ENCODE measurements at regions not wholly inside any gene's neighbourhood (a gene's known extent, or its start where the extent isn't known, plus 50 kb on each side); places are given as distances from the start of the nearest gene placed in this dataset.

DNA sequence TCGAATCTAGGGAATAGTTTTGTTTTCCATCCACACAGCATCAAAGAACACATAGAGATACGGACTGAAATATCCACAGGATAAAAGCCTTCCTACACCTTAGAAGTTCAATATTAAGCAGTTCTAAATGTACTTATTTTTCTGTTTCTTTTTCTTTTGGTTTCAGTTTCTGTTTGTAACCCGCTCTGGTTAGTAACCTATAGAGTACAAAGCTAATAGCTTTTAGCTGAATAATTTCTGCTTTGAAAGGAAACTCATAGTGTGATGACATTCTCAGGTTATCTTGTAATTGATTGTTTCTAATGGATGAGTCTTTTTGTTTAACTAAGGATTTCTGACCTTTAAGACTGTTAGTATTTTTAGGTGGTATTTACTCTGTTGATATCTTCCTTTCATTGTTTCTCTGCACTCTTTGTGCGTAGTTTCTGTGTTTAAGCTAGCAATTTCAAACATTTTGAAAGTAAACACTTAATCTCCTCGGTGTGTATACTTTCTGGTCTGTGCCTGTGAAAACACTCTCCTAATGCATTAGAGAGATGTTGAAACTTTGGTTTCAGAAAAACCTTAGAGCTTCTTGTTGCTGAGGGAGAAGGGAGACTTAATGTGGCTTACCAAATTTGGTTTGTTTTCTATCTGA lies 385.5 kb downstream of the HDGFL1 start:
- no peak for DNase-seq

DNA sequence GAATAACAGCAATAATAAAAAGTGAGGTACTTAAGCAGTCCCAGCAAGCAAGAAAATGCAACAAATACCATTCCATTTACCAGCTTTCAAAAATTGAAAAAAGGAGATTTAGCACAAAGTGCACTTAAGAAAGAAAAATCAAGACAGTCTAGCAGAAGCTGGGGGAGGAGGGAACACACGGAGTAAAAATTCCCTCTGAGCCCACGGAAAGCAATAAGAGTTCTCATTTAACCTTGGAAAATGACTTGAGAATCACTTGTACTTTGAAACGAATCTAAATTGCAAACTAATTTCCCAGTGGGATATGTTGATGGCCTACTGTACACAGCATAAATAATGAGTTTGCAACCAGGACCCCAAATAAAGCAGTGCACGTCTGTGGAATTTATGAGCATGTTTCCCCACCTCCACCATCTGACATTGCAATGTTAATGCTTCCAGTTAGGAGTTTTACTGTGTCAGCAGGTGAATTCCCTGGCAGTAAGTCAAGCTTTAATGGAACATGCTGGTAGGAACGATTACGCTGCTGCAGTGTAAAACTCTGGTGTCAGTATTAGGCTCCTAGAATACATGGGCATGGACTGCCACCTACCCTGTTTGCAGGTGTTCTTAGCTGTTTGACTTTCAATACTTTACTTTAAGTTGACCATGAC lies 386.8 kb downstream of the HDGFL1 start:
- DNase-seq, result peak; percentile 19

DNA sequence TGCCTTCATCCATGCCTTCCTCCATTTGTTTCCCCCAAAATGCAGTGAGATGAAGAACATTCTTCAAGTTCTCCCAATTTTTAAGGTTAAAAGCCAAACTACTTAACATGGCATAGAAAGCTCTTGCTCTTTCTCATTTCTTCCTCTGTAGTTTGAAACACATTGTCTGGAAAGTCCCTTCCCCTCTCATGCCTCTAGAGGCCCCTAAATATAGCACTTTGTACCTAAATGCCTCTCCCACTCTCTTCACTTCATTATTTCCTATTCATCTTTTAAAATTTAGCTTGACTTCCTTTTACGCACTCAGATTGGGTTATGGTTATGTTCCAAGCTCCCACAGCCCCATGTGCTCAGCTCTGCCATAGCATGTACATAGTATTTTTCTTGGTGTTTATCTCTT lies 389.3 kb downstream of the HDGFL1 start:
- no peak for DNase-seq

DNA sequence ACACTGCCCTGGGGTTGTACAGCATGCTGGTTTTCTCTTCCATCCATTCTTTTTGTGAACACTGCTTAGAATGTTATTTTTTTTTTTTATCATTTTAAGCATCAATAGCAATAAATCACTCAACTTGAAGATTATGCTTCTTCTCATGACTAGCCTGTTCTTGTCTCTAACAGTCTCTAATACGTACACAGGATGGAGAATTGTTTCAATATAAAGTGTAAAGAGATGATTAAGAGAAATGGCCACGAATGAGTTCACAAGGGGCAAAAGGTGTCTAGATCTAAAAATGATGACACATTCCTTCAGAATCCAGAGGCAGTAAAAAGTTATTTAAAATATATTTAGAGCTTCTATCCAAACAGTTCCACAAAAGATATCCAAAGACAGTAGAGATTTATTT lies 390.2 kb downstream of the HDGFL1 start:
- DNase-seq, result no peak

DNA sequence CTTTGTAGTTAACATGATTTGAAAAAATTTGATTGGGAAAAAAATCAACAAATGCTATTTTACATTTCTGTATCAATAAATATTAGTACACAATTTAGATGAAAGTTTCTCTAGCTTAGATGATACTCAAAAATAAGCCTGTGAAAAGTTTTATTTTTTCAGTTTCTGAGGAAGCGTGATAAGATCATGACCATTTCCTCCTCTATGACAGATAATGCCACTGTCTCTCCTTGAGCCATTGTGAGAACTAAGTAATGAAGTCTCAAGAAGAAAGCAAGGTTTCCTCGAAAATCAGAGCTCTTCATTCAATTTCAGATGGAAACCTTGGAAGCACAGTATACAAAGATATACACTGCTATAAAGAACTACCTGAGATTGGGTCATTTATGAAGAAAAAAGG lies 395.0 kb downstream of the HDGFL1 start:
- DNase-seq, result no peak

DNA sequence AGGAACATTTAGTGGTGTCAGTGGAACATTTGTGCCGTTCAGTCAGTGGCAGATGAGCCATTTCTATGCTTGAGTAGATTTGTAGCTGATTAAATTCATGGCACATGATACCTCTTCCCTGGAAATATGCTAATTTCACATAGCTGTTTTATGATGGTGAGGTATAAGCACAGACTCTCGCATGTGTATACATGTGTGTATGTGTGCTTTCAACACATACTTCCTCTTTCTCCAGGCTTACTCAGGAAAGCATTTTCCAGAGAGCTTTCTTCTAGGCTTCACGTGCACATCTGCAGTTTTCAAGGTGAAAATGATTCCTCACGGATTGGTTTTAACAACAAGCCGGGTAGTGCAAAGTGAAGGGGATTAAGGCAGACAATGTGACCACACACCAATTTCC lies 396.5 kb downstream of the HDGFL1 start:
- no peak for DNase-seq

DNA sequence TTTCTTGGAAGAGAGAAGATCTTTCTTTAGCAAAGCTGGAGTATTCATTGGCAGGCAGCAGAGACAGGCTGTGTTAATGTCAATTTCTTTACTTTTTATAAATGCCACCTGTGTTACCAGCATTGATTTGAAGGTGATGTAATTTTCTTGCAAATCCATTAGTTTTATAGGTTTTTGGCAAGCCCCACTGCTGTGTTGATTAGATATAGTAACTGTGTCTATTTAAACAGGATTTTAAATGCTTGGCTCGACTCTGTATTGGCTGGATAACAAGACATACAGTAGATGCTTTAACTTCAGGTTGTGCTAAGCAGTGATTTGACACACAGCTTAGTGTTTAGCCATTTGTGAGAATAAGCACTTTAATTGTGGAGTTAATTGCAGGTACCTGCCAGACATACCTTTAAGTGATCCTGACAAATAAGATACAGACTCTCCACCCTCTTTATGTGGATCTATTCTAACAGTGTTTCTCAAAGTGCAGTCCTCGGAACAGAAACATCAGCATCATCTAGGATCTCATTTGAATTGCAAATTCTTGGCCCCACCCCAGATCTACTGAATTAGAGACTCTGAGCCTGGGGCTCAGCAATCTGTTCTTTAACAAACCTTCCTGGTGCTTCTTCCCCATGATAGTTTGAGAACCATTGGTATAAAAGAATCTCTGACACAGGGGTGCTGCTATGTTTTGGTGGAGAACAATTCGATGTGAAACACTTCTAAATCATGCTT lies 397.5 kb downstream of the HDGFL1 start:
- no peak for DNase-seq

DNA sequence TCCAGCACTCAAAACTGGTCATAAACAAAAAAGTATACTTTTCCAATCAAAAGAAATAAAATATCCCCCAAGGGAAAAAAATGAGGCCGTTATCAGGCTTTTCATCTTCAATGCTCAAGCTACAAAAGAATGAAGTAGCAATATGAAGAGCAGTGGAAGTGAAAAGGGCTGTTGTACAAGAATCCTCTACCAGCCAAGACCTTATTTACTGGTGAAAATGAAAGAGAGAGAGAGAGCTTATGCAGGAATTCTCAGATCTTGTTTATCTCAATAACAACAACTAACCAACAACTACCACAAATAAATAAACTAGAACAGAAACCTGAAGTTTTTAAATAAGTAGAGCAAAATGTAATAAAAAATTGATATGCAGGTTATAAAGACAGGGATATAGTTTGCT lies 400.6 kb downstream of the HDGFL1 start:
- no peak for DNase-seq

DNA sequence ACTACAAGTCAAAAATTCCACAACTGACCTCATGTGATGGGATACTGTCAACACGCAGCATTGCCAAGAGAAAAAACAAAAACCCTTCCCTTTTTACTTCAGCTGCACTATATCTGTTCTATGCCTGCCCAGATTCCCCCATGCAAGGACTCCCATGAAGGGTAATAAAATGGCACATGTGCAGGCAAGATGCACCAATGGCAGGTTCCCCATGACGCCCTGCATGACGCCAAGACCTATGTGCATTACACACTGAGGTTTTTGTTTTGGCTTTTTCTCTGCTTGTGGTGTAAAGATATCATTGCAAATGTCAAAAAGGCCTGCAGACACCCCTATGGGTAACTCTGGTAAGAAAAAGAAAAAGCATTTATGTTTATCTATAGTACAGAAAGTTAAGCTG lies 403.4 kb downstream of the HDGFL1 start:
- no peak for DNase-seq

DNA sequence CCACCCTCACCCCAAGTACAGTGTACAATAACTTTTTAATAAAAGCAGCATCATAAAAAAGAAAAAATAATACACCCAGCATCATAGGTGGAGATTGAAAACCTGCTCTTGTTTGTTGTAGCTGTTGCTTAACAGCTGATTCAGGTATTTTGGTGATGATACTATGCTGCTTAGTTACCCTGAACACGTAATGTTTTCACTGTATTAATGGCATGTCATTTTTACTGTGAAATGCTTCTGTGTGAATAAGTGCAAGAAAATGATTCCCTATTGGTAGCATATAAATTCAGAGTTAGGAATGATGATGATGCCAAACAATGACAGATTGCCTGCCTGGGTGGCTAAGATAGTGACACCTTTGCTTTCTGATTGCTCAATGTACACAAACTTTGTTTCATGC lies 405.7 kb downstream of the HDGFL1 start:
- no peak for DNase-seq

DNA sequence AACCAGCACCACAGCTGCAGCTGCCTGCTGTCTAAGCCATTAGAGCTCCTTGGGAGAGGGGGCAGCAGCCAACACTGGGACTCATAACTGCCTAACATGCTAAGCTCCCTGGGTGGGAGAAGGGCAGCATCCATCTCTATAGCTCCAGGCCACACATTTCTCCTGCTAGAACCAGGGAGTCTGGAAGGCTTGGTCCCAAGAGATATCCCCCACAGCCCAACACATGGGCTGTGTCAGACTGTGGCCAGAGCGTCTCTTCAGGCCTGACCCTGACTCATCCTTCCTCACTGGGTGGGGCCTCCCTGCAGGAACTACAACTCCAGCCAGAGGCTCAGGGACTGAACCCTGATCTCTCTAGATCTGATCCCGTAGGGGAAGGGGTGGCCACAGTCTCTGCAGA lies 411.1 kb downstream of the HDGFL1 start:
- no peak for DNase-seq

DNA sequence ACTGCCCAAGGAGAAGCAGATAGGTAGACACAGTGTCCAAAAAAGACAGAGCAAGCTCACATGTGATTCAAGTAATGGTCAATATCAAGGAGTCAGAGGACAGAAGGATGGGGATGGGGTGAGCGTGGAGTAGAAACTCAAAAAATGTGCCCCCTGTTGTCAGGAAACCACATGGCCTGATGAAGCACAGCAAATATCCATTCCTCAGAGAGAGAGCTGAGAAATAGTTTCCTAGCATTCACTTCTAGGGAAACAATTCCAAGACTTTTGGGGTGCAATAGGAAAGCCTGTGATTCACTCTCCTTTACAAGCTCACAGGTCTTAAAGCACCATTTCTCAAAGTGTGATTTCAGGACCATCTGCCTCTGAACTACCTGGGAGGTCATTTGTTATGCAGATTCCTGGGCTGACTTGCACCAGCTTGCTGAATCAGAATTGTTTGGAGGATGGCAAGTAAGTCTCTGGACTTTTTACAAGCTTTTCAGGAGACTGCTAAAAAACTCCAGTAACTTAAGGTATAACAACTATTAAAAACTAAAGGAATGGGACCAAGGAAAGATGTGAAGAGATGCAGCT lies 432.8 kb downstream of the HDGFL1 start:
- no peak for DNase-seq

DNA sequence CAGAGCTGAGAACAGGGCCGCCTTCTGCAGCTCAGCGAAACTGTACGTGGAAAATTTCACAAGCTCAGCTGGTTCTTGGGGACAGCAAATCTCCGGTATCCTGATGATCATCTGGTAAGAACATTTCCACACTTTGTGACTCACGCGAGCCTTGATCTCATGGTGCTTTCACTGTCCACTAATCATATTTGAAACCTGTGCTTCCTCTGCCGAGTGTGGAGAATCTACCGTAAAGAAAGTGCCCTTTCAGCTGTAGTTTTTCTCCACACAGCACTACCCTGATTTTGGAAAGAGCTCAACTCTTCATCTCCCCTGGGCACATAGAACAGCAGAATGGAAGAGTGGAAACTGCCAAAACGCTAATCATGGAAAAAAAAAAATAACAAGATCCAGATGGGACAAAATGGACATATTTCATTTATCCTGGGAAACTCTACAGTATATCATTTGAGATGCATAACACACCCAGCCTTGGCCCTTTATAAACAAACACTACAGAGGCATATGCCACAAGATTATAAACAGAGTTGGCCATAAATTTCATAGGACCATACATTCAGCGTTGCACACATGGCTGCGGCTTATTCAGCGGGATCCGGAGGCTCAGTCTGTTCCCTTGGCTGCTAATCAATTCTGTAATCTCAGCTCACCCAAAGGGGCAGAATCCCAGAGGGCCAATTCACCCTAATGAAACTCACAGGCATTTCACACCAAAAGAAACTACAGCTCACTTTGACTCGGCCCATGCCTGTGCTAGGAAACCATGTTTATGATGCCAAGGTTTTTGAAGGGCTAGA lies 434.5 kb downstream of the HDGFL1 start:
- DNase-seq, result no peak

DNA sequence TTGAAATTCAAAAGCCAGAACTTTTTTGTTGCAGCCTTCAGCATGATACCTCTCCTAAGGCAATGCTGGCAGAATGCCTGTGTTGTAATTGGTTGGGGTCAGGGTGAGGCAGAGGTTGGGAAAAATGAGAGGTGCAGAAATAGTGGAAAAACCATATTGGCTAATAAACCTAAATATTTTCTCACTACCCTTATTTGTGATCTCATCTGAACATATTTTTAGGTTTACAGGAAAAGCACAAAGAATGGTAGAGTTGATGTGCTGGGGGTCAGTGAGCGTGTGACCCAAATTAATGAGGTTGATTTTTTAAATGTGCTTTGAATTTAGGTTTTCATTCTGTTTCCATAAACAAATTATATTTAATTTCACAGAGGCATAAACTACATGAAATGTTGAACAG lies 437.3 kb downstream of the HDGFL1 start:
- DNase-seq, result no peak

DNA sequence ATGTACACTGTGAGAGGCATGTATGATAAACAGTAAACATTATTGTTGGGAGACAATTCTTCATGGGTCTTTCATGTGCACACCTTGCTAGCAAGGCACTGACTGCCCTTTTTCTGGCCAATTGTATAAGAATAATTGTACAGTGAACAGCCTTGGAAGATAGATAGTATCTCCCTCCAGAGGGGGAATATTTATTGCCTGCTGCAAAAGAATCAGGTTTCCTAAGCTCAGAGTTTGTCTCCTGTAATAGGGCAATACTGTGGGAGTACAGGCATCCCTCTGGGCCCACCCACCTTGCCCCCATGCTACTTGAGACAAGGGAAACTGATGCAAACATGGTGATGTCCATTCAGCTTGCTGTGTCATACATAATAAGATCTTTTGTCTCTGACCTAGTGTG lies 442.2 kb downstream of the HDGFL1 start:
- DNase-seq, result no peak

DNA sequence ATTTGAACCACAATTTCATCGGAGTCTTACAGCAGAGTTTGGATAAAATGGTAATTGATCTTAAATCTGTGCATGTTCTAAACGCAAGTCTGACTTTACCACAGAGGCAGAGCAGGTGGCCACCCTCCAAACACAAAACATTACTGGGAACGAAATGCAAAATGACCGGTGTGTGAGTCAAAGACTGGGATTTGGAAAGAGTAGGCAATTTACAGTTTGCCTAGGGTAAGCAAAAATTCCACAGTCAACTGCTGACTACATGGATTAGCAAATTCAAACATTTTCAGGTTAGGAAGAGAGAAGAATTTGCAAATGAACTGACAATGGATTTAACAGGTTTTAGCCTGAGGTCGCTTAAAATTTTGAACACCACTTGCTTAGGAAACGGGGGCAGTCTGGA lies 444.4 kb downstream of the HDGFL1 start:
- no peak for DNase-seq

DNA sequence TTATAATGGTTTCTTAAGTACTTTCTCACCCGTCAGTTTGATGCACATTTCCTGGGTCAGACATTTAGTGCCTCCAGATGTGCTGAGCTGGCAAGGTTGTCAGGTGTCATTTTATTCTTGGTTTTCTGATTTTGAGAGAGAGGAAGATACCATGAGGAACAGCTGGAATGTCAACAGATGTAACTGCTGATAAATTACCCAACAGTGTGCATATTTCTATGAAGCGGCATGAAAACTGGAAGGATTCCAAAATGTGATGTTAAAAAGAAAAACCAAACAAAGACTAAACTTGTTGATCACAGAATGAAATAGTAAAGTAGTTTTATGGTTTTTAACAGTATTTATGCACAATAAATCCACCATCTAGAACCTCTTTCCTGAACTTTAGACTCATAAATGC lies 447.3 kb downstream of the HDGFL1 start:
- no peak for DNase-seq

DNA sequence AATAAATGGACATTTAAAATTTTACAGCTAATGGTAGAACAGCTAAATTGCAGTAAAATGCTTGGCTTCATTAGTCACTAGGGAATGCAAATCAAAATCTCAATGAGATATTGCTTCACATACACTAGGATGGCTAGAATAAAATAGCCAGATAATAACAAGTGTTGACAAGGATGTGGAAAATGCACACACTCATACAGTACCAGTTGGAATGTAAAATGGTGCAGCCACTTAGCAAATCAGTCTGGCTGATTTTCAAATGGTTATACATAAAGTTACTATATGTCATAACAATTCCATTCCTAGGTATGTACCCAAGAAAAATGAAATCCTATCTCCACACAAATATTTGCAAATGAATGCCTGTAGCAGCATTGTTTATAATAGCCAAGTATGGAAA lies 452.1 kb downstream of the HDGFL1 start:
- DNase-seq, result no peak

DNA sequence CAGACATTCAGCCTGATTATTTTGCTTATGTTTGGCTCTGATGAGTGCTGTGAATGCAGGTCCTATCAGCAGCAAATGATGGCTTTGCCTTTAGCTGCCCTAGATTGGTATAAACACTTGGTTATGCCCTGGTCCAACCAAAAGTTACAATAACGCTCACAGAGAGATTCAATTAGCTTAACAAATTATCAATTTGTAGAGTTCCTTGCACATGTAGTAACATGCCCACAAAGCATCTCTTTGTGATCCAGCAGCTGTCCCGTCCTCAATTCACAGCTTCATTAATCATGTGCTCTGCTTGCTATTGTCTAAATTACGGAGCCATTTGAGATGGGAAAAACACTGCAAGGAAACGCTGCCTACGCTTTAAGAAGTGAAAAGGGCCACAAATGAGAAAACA lies 457.9 kb downstream of the HDGFL1 start:
- peak; percentile 60 for DNase-seq

DNA sequence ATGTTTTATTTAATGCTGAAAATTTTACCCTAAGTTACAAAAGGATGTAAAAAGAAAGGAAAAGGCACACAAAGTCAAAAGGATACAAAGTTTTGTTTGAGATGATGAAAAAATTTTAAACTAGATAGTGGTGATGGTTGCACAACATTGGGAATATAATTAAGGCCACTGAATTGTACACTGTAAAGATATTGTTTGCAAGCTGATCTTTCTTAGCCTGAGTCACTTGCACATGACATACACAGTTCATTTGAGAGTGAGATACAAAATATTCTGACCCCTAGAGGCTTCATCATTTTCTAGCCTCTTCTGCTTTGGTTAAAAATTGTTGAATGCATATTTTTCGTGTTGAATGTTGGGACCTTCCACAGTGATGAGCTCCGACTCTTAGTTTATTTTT lies 462.6 kb downstream of the HDGFL1 start:
- DNase-seq, result no peak

DNA sequence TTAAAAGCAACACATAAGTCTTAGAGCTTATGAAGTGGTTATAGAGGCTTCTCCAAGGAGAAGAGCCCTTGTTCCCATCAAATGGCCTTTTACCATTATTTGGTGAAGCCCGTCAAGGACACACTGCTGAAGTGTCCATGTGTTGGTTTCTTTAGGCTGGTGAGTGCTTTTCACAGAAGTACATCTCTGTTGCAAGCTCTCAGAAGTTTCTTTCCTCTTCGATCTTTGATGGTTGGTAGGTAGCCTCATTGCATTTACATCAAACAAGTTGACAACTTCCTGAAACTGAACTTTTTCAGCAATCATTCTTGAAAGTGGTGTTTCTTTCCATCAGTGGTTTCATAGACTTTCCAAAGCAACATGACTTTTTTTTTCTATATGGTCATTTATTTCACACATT lies 465.6 kb downstream of the HDGFL1 start:
- no peak for DNase-seq

DNA sequence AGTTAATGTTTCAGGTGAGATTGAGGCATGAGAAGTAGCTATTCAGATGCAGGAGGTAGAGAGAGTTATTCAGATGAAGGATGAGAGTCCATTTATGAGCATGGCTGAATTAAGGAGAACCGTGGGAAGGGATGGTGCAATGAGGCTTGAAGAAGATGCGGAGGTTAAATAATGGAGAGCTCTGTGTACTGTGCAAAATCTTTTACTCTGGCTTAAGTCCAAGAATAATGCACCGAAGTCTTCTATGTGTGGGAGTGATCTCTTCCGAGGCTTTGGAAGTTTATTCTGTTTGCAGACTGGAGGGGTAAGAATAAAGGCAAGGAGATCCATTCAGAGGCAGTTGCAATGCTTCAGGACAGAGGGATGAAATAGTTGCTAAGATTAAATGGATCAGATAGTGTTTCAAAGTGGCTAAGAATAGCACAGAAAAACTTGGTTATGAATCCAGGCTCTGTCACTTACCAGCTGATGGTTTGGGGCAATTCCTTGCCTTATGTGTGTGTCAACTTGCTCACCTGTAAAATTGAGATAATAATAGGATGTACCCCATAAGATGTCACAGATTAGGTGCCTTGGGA lies 467.1 kb downstream of the HDGFL1 start:
- DNase-seq, result no peak

DNA sequence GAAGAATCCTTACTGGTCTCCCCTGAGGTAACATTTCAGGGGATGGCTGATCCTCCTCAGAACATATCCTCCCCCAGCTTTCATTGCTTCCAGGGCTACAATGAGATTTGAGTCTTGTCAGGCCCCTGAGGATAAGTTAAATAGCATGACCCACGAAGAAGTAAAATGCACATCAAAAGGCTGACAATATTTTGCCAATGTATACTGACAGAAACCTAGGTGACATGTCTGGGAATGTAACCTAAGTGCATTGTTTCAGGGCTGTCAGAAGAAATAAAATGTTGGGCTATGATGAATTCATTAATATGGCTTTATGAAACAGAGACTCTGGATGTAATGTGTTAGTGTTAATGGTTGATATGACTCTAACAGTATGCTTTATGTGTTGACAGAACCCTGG lies 471.5 kb downstream of the HDGFL1 start:
- DNase-seq, result no peak

Data from DMS153 (cell line).